ENCODE measurements at regions not wholly inside any gene's neighbourhood (a gene's known extent, or its start where the extent isn't known, plus 50 kb on each side); places are given as distances from the start of the nearest gene placed in this dataset.
"Not testable (repeated sequence)": the region's sequence is repeated elsewhere in the genome, so short reads cannot be mapped to it uniquely, and the experiment has no call there.

DNA sequence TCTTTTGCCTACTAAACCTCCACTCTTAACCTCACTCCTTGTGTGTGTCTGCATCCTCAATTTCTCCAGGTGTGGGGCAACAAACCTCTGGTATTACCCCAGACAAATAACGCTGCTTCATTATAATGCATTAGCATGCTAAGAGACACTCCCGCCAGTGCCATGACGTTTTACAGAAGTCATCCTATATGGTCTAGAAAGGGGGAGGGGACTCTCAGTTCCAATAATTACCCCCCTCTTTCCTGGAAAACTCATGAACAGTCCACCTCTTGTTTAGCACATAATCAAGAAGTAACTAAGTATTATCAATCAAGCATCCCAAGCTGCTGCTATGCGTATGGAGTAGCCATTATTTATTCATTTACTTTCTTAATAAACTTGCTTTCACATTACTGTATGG, 364.5 kb downstream of the TYW1 start:
- DNase-seq, result no peak

DNA sequence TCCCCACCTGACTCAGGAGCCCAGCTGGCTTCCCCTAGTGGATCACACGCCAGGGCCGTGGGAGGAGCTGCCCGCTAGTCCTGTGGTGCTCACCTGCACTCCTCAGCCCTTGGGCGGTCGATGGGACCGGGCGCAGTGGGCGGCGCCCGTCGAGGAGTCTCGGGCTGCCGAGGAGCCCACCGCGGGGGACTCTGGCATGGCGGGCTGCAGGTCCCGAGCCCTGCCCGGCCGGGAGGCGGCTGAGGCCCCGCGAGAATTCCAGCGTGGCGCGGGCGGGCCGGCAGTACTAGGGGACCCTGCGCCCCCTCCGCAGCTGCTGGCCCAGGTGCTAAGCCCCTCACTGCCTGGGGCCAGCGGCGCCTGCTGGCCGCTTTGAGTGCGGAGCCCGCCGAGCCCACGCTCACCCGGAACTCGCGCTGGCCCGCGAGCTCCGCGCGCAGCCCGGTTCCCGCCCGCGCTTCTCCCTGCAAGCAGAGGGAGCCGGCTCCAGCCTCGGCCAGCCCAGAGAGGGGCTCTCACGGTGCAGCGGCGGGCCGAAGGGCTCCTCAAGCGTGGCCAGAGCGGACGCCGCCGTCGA, 367.9 kb downstream of the TYW1 start:
- DNase-seq, result no peak

DNA sequence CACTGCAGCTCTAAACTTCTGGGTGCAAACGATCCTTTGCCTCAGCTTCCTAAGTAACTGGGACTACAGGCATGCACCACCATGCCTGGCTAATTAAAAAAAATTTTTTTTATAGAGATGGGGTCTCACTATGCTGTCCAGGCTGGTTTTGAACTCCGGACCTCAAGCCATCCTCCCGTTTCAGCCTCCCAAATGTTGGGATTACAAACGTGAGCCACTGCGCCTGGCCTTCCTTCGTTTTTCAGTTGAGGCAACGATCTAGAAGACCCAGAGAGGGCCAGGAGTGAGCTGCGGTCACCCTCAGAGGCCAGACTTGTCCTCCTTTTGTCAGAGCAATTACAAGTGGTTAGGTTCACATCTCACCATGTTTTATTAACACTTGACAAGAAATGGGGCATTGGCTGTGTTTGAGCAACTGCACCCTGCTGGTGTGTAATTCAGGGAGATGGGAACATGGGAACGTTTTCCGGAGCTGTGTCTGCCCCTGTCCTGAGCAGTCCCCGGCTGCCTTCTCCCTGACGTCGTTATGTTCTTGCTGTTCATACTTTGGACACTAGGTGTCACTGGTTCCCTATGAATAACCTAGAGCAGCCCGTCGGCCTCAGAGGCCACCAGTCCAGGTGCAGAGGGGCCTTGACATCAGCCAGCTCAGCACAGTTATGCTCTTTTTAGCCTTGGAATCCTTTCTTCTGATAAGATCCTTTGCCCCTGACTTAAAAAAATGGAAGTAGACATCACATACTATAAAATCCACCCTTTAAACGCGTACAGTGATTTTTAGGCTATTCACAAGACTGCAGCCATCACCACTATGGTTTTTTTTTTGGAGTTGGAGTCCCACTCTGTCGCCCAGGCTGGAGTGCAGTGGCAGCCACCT, 375.0 kb downstream of the TYW1 start:
- DNase-seq, result peak; percentile 89

GRCh38 chr7:67373389-67373788, 376.8 kb downstream of the TYW1 start:
- DNase-seq, result not testable (repeated sequence)

DNA sequence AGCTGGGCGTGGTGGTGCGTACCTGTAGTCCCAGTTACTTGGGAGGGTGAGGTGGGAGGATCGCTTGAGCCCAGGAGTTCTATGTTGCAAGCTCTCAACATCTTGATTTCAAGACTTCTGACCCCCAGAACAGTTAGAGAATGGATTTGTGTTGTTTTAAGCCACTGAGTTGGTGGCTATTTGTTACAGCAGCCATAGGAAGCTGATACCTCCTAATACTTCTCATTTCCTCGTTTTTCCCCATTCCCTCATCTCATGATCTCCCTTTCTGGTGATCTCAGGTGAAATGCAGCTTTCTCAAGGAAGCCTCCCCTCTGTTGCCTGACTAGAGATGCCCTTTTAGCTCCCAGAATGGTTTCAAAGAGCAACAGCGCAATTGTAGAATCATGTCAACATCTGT, 378.8 kb downstream of the TYW1 start:
- no peak for DNase-seq

DNA sequence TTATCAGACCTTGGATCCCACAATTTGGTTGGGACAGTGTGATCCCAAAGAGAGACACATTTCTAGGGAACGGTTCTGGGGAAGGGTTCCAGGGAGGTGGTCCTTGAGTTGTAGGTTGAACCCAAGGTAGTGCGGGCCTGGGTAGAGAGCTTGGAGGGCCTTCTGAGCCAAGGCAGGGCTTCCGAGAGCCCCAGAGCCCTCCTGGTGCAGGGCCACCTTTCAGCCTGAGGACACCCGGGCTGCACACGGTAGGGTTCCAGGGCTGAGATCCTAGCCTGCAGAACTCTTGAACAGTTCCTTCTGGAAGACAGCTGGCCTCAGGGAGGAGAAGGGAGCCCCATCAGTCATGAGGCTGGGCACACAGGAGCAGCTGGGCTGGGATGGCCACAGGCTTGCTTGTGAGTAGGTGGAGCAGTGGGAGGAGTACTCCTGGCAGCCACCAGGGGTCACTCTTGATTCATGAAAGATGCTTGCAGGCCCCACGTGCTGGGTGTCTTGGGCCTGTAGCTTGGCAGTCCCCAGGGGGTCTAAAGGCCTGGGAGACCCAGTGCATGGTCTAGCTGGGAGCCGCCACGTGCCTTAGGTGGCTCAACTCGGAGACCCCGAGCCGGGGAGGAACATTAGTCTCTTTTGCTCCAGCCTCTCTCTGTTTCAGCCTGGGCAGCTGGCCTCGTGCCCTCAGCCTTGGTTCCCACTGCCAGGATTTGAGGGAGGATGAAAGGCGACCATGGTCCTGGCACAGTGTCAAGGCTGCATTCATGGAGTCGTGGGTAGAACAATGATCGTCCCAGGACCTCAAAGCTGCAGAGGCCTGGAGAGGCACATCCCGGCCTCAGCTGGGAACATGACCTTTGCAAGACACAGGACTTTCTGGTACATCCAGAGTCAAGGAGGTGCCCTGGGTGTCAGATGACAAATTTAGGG, 381.6 kb downstream of the TYW1 start:
- DNase-seq, result peak; percentile 90

DNA sequence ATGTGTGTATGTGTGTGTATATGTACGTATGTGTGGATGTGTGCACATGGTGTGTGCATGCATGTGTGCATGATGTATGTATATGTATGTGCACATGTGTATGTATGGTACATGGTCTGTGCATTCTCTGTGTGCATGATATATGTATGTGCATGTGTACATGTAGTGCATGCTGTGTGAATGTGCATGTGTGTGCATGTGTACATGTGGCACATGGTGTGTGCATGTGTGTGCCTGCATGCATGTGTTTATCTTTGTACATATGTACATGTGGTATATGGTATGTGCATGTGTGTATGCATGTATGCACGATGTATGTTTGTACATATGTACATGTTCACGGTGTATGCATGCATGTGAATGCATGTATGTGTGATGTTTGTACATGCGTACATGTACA, 383.7 kb downstream of the TYW1 start:
- no peak for DNase-seq

DNA sequence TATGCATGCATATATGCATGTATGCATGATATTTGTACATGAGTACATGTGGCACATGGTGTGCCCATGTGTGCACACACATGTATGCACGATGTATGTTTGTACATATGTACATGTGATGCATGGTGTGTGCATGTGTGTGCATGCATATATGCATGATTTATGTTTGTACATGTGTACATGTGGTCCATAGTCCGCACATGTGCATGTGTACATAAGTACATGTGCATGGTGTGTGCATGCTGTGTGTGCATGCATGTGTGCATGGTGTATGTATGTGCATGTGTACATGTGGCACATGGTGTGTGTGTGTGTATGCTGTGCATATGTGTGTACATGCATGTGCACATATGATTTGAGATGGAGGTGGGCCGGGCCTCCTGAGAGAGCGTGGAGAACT, 384.2 kb downstream of the TYW1 start:
- no peak for DNase-seq

DNA sequence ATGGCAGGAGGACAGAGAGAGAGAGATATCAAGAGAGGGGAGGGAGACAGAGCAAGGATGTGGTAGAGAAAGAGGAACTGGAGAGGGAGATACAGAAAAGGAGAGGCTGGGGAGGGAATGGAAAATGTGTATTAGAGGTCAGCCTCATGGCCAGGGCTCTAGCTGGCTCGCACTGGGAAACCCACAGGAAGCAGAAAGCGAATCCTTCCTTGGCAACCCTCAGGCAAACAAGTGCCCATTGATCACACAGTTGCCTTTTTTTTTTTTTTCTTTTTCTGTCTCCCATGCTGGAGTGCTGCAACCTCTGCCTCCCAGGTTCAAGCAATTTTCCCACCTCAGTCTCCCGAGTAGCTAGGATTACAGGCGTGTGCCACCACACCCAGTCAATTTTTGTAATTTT, 391.2 kb downstream of the TYW1 start:
- no peak for DNase-seq

- no peak for DNase-seq
Measured at GRCh38 chr7:67391168-67391567, 394.5 kb downstream of the TYW1 start.

DNA sequence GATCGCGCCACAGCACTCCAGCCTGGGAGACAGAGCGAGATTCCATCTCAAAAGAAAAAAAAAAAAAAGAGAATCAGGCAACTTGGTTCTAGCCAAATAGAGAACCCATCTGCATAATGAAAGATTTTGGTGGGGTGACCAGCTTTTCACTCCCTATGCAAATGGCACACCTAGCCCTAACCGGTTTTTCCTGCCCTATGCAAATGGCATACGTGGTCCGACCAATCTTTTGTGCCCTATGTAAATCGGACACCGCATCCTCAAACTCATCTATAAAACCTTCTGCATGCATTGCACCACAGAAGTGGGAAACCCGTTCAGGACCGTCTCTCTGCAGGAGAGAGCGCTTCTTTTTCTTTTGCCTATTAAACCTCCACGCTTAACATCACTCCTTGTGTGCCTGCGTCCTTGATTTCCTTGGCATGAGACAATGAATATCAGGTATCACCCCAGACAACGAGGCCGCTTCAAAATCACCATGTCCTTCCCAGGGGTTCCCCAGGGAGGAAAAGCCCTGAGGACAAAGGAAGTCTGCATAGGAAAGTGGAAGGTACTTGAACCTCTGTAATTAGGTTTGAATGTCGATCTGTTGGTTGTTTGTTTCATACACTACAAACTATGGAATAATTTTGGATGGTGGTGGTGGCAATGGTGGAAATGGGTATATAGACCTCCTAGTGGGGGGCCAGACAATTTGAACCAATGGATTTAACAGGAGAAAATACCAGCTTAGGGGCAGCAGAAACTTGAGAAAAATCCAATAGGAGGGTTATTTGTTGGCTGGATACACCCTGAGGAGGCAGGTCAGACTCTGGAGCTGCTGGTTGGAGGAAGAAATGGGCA, 396.2 kb downstream of the TYW1 start:
- peak; percentile 57 for DNase-seq

- DNase-seq, result no peak
Measured at GRCh38 chr7:67393903-67394302, 397.3 kb downstream of the TYW1 start.

- no peak for DNase-seq
Measured at GRCh38 chr7:67398916-67399315, 402.3 kb downstream of the TYW1 start.

- DNase-seq, result no peak
Measured at GRCh38 chr7:67401492-67401891, 404.9 kb downstream of the TYW1 start.

GRCh38 chr7:67402280-67402679, 405.6 kb downstream of the TYW1 start:
- no peak for DNase-seq

DNA sequence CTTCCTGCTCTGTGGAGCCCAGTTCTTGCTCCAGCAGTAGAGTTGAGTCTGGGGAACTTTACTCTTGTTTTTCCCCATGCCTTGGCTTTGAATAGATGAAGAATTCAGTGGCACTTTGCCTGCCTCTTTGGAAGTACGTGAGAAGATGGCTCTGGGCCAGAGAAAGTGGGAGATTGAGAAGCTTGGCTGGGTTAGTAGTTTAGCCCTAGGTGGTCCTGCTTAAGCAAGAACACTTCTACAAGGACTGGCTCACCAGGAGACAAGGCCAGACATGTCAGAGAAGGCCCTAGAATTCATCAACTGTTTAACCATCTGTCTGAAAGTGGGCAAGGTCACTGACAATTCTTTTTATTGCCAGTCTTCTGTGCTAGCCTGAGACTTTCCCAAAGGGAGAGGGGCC, 410.3 kb downstream of the TYW1 start:
- DNase-seq, result no peak

DNA sequence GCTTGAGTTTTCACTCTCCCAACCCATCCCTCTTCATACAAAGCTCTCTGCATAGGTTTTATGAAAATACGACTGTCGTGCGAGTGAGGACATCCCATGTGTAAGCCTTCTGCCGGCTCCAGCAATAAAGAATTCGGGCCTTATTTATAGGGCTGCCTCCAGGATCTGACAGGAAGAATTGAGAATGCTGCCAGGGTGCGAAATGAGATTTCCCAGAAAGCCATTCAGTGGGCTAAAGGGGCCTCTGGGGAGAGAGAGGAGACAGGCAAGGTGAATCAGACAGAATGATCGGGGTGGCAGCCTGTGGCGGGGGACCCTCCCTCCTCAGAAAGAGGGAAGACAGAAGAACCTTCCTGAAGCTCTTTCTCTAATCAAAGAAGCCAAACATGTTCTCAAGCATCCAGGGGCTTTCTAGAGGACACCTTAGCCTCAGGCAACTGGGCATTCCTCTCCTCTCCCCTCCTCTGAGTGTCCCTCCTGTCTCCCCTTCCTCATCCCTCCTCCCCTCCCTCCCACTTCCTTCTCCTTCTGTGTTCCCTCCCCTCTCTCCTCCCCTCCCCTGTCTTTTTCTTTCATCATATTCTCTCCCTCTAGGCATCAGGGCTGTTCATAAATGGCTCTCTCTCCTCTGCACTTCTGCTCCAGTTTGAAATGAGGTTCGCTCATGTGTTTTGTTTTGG, 410.9 kb downstream of the TYW1 start:
- no peak for DNase-seq

- no peak for DNase-seq
Measured at GRCh38 chr7:67408109-67408508, 411.5 kb downstream of the TYW1 start.

GRCh38 chr7:67413670-67414069, 417.0 kb downstream of the TYW1 start:
- no peak for DNase-seq

DNA sequence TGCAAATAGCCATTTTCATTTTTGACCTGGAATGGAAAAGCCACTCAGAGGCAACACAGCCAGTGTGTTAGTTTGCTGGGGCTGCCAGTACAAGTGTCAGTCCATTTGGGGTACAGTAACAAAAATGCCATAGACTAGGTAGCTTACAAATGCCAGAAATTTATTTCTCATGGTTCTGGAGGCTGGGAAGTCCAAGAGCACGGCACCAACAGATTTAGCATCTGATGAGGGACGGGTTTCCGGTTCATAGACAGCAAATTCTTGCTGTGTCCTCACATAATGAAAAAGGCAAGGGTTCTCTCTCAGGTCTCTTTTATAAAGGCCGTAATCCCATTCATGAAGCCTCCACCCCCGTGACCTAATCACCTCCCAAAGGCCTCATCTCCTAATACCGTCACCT, 418.2 kb downstream of the TYW1 start:
- DNase-seq, result no peak

- DNase-seq, result no peak
Measured at GRCh38 chr7:67422601-67423000, 426.0 kb downstream of the TYW1 start.

- no peak for DNase-seq
Measured at GRCh38 chr7:67423065-67423464, 426.4 kb downstream of the TYW1 start.

All from islet precursor cell (in vitro differentiated cells).